OCI-LY1 (cell line): ENCODE measurements at regions not wholly inside any gene's neighbourhood (a gene's known extent, or its start where the extent isn't known, plus 50 kb on each side); places are given as distances from the start of the nearest gene placed in this dataset.

Source experiments
- H2AFZ ChIP-seq: fragments of 200-600 bp; sonication (generic), shearing (Covaris generic); 2 replicates; pipeline ENCODE4 v1.6.0; 2014; ENCODE audit warnings: antibody characterized with exemption, mild to moderate bottlenecking, low read length
- H3F3A ChIP-seq: fragments of 200-600 bp; sonication (generic), shearing (Covaris generic); 2 replicates; pipeline ENCODE4 v1.6.0; 2014; ENCODE audit warnings: mild to moderate bottlenecking, antibody characterized with exemption, low read length, moderate library complexity; ENCODE audit not compliant: insufficient read depth
- H3K27ac ChIP-seq: fragments of 200-600 bp; sonication (generic); 2 replicates; pipeline ENCODE4 v1.5.1; 2014; ENCODE audit warnings: low read length, mixed run types, mild to moderate bottlenecking, low read depth; ENCODE audit not compliant: poor library complexity, severe bottlenecking
- H3K27me3 ChIP-seq: fragments of 200-600 bp; sonication (generic); 2 replicates; pipeline ENCODE4 v1.6.0; 2014; ENCODE audit warnings: antibody characterized with exemption, mild to moderate bottlenecking, low read length, moderate library complexity; ENCODE audit not compliant: insufficient read depth
- H3K36me3 ChIP-seq: fragments of 200-600 bp; sonication (generic); 2 replicates; pipeline ENCODE4 v1.6.1; 2014; ENCODE audit warnings: mild to moderate bottlenecking, antibody characterized with exemption, low read length, moderate library complexity, mixed read lengths; ENCODE audit not compliant: insufficient read depth
- H3K4me1 ChIP-seq: fragments of 200-600 bp; sonication (generic); 2 replicates; pipeline ENCODE4 v1.5.1; 2014; ENCODE audit warnings: mild to moderate bottlenecking, low read length, moderate library complexity; ENCODE audit not compliant: insufficient read depth, severe bottlenecking
- H3K4me2 ChIP-seq: fragments of 200-600 bp; sonication (generic), shearing (Covaris generic); 2 replicates; pipeline ENCODE4 v1.6.1; 2014; ENCODE audit warnings: low read length
- H3K4me3 ChIP-seq: fragments of 200-600 bp; sonication (generic); 2 replicates; pipeline ENCODE4 v1.5.1; 2014; ENCODE audit warnings: low read length, low read depth, mild to moderate bottlenecking, mixed read lengths; ENCODE audit not compliant: poor library complexity, severe bottlenecking
- H3K79me2 ChIP-seq: fragments of 200-600 bp; shearing (Covaris generic); 2 replicates; pipeline ENCODE4 v1.6.1; 2016; ENCODE audit warnings: mixed run types, low read length, mixed read lengths; ENCODE audit not compliant: insufficient read depth
- H3K9ac ChIP-seq: fragments of 200-600 bp; sonication (generic), shearing (Covaris generic); 2 replicates; pipeline ENCODE4 v1.6.1; 2014; ENCODE audit warnings: mild to moderate bottlenecking, low read length, mixed read lengths
- H3K9me2 ChIP-seq: fragments of 200-600 bp; sonication (generic), shearing (Covaris generic); 2 replicates; pipeline ENCODE4 v1.6.1; 2014; ENCODE audit warnings: low read depth, mild to moderate bottlenecking, low read length, mixed read lengths
- H3K9me3 ChIP-seq: fragments of 200-600 bp; shearing (Covaris generic); 2 replicates; pipeline ENCODE4 v1.6.1; 2014; ENCODE audit warnings: low read length, mixed read lengths
- H4K20me1 ChIP-seq: fragments of 200-600 bp; sonication (generic), shearing (Covaris generic); 2 replicates; pipeline ENCODE4 v1.6.0; 2016; ENCODE audit warnings: mild to moderate bottlenecking, low read length; ENCODE audit not compliant: insufficient read depth
- EZH2 ChIP-seq: fragments of 200-600 bp; sonication (generic), shearing (Covaris generic); IDR thresholded peaks from 2 replicates; pipeline ENCODE4 v1.8.0; 2017; ENCODE audit warnings: borderline replicate concordance, mixed run types, mild to moderate bottlenecking, antibody characterized with exemption, low read length, moderate library complexity, mixed read lengths
- TF ChIP-seq, protein P1 (sequence below): fragments of 200-600 bp; sonication (generic), shearing (Covaris generic); IDR thresholded peaks from 2 replicates; pipeline ENCODE4 v1.5.1; 2017; ENCODE audit warnings: mild to moderate bottlenecking, antibody characterized with exemption, low read length, moderate library complexity, mixed read lengths

DNA sequence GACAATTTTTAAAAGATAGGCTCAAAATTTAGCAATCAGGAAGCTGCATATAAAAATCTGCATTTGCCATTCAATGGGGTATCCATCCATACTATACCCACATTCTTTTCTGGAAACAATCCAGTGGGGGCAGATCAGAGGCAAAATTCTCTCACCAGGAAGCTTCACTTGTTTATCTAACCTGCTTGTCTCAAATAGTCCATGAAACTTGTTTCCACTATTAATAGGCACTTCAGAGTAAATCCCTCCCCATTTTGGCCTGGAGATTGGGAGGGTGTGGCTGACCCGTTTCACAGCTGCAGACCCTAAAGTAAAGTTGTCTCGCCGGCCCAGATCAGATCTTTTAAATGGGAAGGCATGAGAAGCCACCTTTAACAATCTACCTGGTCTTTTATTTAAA lies 139.4 kb upstream of the CPNE8 start:
- H3K9me2 ChIP-seq: no peaks in the 10 kb centered on the region
- no peaks in the 10 kb centered on the region for H3K79me2 ChIP-seq
- no peak overlapping the region for H3K27ac ChIP-seq
- H3K27me3 ChIP-seq: no peaks in the 10 kb centered on the region
- H3K4me1 ChIP-seq: no peaks in the 10 kb centered on the region
- no peaks in the 10 kb centered on the region for H4K20me1 ChIP-seq
- H2AFZ ChIP-seq: no peak overlapping the region
- no peaks in the 10 kb centered on the region for H3K36me3 ChIP-seq
- no peak overlapping the region for H3K4me3 ChIP-seq
- no peaks in the 10 kb centered on the region for H3K9me3 ChIP-seq
- no peak overlapping the region for H3K4me2 ChIP-seq
- TF ChIP-seq, protein P1, sequence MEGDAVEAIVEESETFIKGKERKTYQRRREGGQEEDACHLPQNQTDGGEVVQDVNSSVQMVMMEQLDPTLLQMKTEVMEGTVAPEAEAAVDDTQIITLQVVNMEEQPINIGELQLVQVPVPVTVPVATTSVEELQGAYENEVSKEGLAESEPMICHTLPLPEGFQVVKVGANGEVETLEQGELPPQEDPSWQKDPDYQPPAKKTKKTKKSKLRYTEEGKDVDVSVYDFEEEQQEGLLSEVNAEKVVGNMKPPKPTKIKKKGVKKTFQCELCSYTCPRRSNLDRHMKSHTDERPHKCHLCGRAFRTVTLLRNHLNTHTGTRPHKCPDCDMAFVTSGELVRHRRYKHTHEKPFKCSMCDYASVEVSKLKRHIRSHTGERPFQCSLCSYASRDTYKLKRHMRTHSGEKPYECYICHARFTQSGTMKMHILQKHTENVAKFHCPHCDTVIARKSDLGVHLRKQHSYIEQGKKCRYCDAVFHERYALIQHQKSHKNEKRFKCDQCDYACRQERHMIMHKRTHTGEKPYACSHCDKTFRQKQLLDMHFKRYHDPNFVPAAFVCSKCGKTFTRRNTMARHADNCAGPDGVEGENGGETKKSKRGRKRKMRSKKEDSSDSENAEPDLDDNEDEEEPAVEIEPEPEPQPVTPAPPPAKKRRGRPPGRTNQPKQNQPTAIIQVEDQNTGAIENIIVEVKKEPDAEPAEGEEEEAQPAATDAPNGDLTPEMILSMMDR: no peak
- no peak for TF ChIP-seq EZH2
- H3K9ac ChIP-seq: no peak overlapping the region
- no peaks in the 10 kb centered on the region for H3F3A ChIP-seq

DNA sequence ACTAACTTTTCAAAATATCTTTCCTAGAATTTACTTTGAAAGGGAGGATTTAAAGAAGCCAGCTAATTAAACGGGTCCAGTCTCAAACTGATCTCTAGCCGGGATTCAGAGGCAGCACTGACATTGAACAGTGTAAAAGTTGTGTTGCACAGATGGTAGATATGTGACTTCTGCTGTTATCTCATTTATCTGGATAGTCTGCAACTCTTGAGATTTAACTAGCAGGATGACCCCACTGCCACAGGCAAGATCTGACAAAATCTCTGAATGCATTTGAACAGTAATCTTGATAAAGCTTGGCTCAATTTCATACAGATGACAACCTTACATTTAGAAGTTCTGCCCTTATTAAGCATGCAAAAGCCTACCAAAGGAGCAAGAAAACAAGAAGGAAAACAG lies 138.0 kb upstream of the CPNE8 start:
- Histone ChIP-seq H4K20me1 (no peaks in the 10 kb centered on the region), H3K27ac (no peak overlapping the region), H3K4me1 (no peaks in the 10 kb centered on the region), H3K9me2 (no peaks in the 10 kb centered on the region), H2AFZ (no peak overlapping the region), H3K27me3 (no peaks in the 10 kb centered on the region), H3K9ac (no peak overlapping the region), H3K4me2 (no peak overlapping the region), H3K36me3 (no peaks in the 10 kb centered on the region), H3K79me2 (no peaks in the 10 kb centered on the region), H3K9me3 (no peaks in the 10 kb centered on the region), H3K4me3 (no peak overlapping the region), H3F3A (no peaks in the 10 kb centered on the region)
- TF ChIP-seq EZH2: no peak
- TF ChIP-seq, protein P1: no peak

DNA sequence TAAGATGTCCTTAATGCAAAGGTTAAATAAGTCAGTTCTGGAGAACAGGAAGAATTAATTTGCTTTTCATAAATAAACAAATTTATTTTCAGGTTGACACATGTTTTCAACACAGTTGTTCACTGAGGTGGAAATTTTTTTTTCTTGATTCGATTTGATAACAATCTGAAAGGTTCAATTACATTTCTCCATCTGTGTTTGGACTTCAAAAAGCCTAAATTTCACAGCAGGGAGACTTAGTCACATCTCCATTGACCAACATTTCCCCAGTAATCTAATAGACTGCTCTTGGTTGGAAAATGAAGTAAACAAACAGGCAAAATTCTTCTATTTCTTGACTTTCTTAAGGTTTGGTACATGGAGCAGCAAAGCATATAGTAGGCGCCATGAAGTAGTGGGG lies 134.9 kb upstream of the CPNE8 start:
- Histone ChIP-seq H3K27me3 (no peaks in the 10 kb centered on the region), H3K4me2 (no peak overlapping the region), H3K36me3 (no peaks in the 10 kb centered on the region), H3K79me2 (no peaks in the 10 kb centered on the region), H3K9ac (no peak overlapping the region), H4K20me1 (no peaks in the 10 kb centered on the region), H3K4me3 (no peak overlapping the region), H3K4me1 (no peaks in the 10 kb centered on the region), H3K9me2 (no peaks in the 10 kb centered on the region), H2AFZ (no peak overlapping the region), H3F3A (no peaks in the 10 kb centered on the region), H3K27ac (no peak overlapping the region), H3K9me3 (no peaks in the 10 kb centered on the region)
- TF ChIP-seq EZH2: no peak
- TF ChIP-seq, protein P1: no peak
